ENCODE measurements at regions not wholly inside any gene's neighbourhood (a gene's known extent, or its start where the extent isn't known, plus 50 kb on each side); places are given as distances from the start of the nearest gene placed in this dataset.

- no peaks in the 10 kb centered on the region for H3K4me1 ChIP-seq
- H3K27me3 ChIP-seq: no peaks in the 10 kb centered on the region
- intact Hi-C loops (cut with DNase I): no loop called here
- TF ChIP-seq CTCF (IDR thresholded peaks at IDR 0.05): peak in 3 of 4 donors; percentile 24 to 26 (median 26)
- no peak for TF ChIP-seq POLR2A (IDR thresholded peaks at IDR 0.05)
- H3K9me3 ChIP-seq: no peaks in the 10 kb centered on the region
- no peak overlapping the region for H3K4me3 ChIP-seq
- 24% methylated on average over 1 of the region's 1 CpG for WGBS (ENCODE audit: insufficient coverage, low coverage, low lambda C conversion rate, missing lambda C conversion rate)
- no peak overlapping the region for H3K27ac ChIP-seq
- ATAC-seq (no peak), DNase-seq (no peak)
- H3K36me3 ChIP-seq: no peaks in the 10 kb centered on the region
Observed at GRCh38 chr7:80047856-80048459, 86.7 kb upstream of the GNAI1 start.

- H3K4me1 ChIP-seq: no peaks in the 10 kb centered on the region
- H3K27ac ChIP-seq: no peak overlapping the region
- 60% methylated on average over 1 of the region's 1 CpG for WGBS (ENCODE audit: insufficient coverage, low coverage, low lambda C conversion rate, missing lambda C conversion rate)
- no peaks in the 10 kb centered on the region for H3K27me3 ChIP-seq
- ATAC-seq (no peak), DNase-seq (no peak)
- intact Hi-C loops (cut with DNase I): no loop called here
- H3K9me3 ChIP-seq: no peaks in the 10 kb centered on the region
- TF ChIP-seq CTCF (IDR thresholded peaks at IDR 0.05): no peak
- no peak for TF ChIP-seq POLR2A (IDR thresholded peaks at IDR 0.05)
- no peak overlapping the region for H3K4me3 ChIP-seq
- no peaks in the 10 kb centered on the region for H3K36me3 ChIP-seq
Observed at GRCh38 chr7:80047032-80047431, 87.6 kb upstream of the GNAI1 start.

GRCh38 chr7:80044796-80045195, 89.8 kb upstream of the GNAI1 start:
- WGBS (ENCODE audit: insufficient coverage, low coverage, low lambda C conversion rate, missing lambda C conversion rate): 84% methylated on average over 4 of the region's 4 CpGs
- TF ChIP-seq POLR2A (IDR thresholded peaks at IDR 0.05) (no peak), CTCF (IDR thresholded peaks at IDR 0.05) (no peak)
- Histone ChIP-seq H3K4me1 (no peaks in the 10 kb centered on the region), H3K27me3 (no peaks in the 10 kb centered on the region), H3K4me3 (no peak overlapping the region), H3K27ac (no peak overlapping the region), H3K36me3 (no peaks in the 10 kb centered on the region), H3K9me3 (no peaks in the 10 kb centered on the region)
- DNase-seq: no peak
- intact Hi-C loops (cut with DNase I): no loop called here
- no peak for ATAC-seq

GRCh38 chr7:80040752-80041151, 93.9 kb upstream of the GNAI1 start:
- 52% methylated on average over 3 of the region's 3 CpGs for WGBS (ENCODE audit: insufficient coverage, low coverage, low lambda C conversion rate, missing lambda C conversion rate)

More at GRCh38 chr7:80040752-80041151, 93.9 kb upstream of the GNAI1 start:
- Histone ChIP-seq H3K4me1 (no peaks in the 10 kb centered on the region), H3K36me3 (no peaks in the 10 kb centered on the region), H3K4me3 (no peak overlapping the region), H3K27ac (no peak overlapping the region), H3K27me3 (no peaks in the 10 kb centered on the region), H3K9me3 (no peaks in the 10 kb centered on the region)
- intact Hi-C loops (cut with DNase I): no loop called here
- no peak for ATAC-seq
- TF ChIP-seq POLR2A (IDR thresholded peaks at IDR 0.05): no peak
- no peak for TF ChIP-seq CTCF (IDR thresholded peaks at IDR 0.05)
- no peak for DNase-seq

All from right lobe of liver (tissue), 6 donors.